SK-N-SH treated with all-trans-retinoic acid at 6 μM for 48 hours (cell line): ENCODE measurements at regions not wholly inside any gene's neighbourhood (a gene's known extent, or its start where the extent isn't known, plus 50 kb on each side); places are given as distances from the start of the nearest gene placed in this dataset.

Experiments used
- ATAC-seq: fragments of 200-7000 bp; cut with Tn5 transposase; 3 replicates; pipeline ENCODE4 v1.9.1; 2020; ENCODE audit warnings: mild to moderate bottlenecking, moderate library complexity
- BACH2 ChIP-seq: fragments of 250-450 bp; sonication (Bioruptor Pico); IDR thresholded peaks from 2 replicates; pipeline ENCODE4 v1.9.0; 2021; ENCODE audit warnings: mild to moderate bottlenecking, borderline replicate concordance
- CSDC2 ChIP-seq: fragments of 250-450 bp; sonication (Bioruptor Pico); IDR thresholded peaks from 2 replicates; pipeline ENCODE4 v1.5.0; 2020; ENCODE audit warnings: mild to moderate bottlenecking, moderate library complexity
- ESRRG ChIP-seq: fragments of 250-450 bp; sonication (Bioruptor Pico); IDR thresholded peaks from 2 replicates; pipeline ENCODE4 v1.6.1; 2021; ENCODE audit warnings: mild to moderate bottlenecking
- GLIS3 ChIP-seq: fragments of 250-450 bp; sonication (Bioruptor Pico); IDR thresholded peaks from 2 replicates; pipeline ENCODE4 v1.5.0; 2020; ENCODE audit warnings: mild to moderate bottlenecking, moderate library complexity
- ISL1 ChIP-seq: fragments of 250-450 bp; sonication (Bioruptor Pico); IDR thresholded peaks from 2 replicates; pipeline ENCODE4 v2.1.2; 2022; ENCODE audit warnings: mild to moderate bottlenecking, moderate library complexity
- OSR1 ChIP-seq: fragments of 250-450 bp; sonication (Bioruptor Pico); IDR thresholded peaks from 2 replicates; pipeline ENCODE4 v1.8.0; 2022; ENCODE audit warnings: moderate library complexity, mild to moderate bottlenecking, inconsistent platforms
- PPARA ChIP-seq: fragments of 250-450 bp; sonication (Bioruptor Pico); IDR thresholded peaks from 2 replicates; pipeline ENCODE4 v1.5.0; 2020; ENCODE audit warnings: mild to moderate bottlenecking, borderline replicate concordance
- RARB ChIP-seq: fragments of 250-450 bp; sonication (Bioruptor Pico); IDR thresholded peaks from 2 replicates; pipeline ENCODE4 v1.8.0; 2021; ENCODE audit warnings: mild to moderate bottlenecking, moderate library complexity
- SNAI2 ChIP-seq: fragments of 250-450 bp; sonication (Bioruptor Pico); IDR thresholded peaks from 2 replicates; pipeline ENCODE4 v1.5.0; 2020; ENCODE audit warnings: mild to moderate bottlenecking, moderate library complexity
- TCF4 ChIP-seq: fragments of 250-450 bp; sonication (Bioruptor Pico); IDR thresholded peaks from 2 replicates; pipeline ENCODE4 v1.8.0; 2021; ENCODE audit warnings: mild to moderate bottlenecking, moderate library complexity, borderline replicate concordance
- TOX ChIP-seq: fragments of 250-450 bp; sonication (Bioruptor Pico); IDR thresholded peaks from 2 replicates; pipeline ENCODE4 v1.8.0; 2021; ENCODE audit warnings: mild to moderate bottlenecking, moderate library complexity, borderline replicate concordance
- ZC3H10 ChIP-seq: fragments of 250-450 bp; sonication (Bioruptor Pico); IDR thresholded peaks from 2 replicates; pipeline ENCODE4 v1.5.1; 2021; ENCODE audit warnings: mild to moderate bottlenecking, moderate library complexity
- ZFP3 ChIP-seq: fragments of 250-450 bp; sonication (Bioruptor Pico); IDR thresholded peaks from 2 replicates; pipeline ENCODE4 v1.5.0; 2020; ENCODE audit warnings: mild to moderate bottlenecking, moderate library complexity
- ZFP30 ChIP-seq: fragments of 450-650 bp; formaldehyde crosslinking; IDR thresholded peaks from 2 replicates; pipeline ENCODE4 v1.5.0; 2022; ENCODE audit warnings: mild to moderate bottlenecking, moderate library complexity
- ZNF70 ChIP-seq: fragments of 450-650 bp; formaldehyde crosslinking; IDR thresholded peaks from 2 replicates; pipeline ENCODE4 v1.5.0; 2020; ENCODE audit warnings: mild to moderate bottlenecking, moderate library complexity
- ZNF8 ChIP-seq: fragments of 450-650 bp; formaldehyde crosslinking; IDR thresholded peaks from 2 replicates; pipeline ENCODE4 v1.5.0; 2020; ENCODE audit warnings: mild to moderate bottlenecking, moderate library complexity
- TF ChIP-seq, protein P1 (sequence below): fragments of 250-450 bp; sonication (Bioruptor Pico); IDR thresholded peaks from 2 replicates; pipeline ENCODE4 v1.5.1; 2020; ENCODE audit warnings: low read depth, mild to moderate bottlenecking, moderate library complexity
- TF ChIP-seq, protein P2 (sequence below): fragments of 250-450 bp; sonication (Bioruptor Pico); IDR thresholded peaks from 2 replicates; pipeline ENCODE4 v1.8.0; 2020; ENCODE audit warnings: mild to moderate bottlenecking, moderate library complexity, borderline replicate concordance
- TF ChIP-seq, protein P3 (sequence below): fragments of 250-450 bp; sonication (Bioruptor Pico); IDR thresholded peaks from 2 replicates; pipeline ENCODE4 v1.5.1; 2021; ENCODE audit warnings: mild to moderate bottlenecking, moderate library complexity
- TF ChIP-seq, protein P4 (sequence below): fragments of 250-450 bp; sonication (Bioruptor Pico); IDR thresholded peaks from 2 replicates; pipeline ENCODE4 v1.8.0; 2021; ENCODE audit warnings: low read depth, mild to moderate bottlenecking, moderate library complexity, borderline replicate concordance

DNA sequence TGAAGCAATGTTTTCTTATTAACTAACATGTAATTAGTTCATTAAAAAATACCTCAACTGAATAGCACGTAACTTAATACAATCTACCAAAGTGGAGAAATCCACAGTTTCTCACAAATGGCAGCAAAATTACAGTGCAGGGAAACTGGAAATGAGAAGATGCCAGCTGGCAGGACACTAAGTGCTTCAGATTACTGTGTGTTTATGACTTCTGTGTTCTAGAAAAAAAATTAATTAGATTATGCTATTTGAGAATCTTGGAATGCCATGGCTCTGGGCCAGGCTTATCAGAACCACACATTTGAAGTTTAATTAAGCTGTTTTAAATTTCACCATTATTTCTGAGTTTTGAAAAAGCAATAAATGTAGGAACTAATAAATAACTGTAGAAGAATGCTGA lies 357.6 kb downstream of the TGFB2 start:
- no peak for ATAC-seq
- TF ChIP-seq ZFP30 (CRISPR knock-in tag) (no peak), SNAI2 (CRISPR knock-in tag) (no peak), RARB (CRISPR knock-in tag) (no peak), ISL1 (CRISPR knock-in tag) (no peak), PPARA (no peak), ZNF8 (CRISPR knock-in tag) (no peak), ZFP3 (CRISPR knock-in tag) (no peak), CSDC2 (CRISPR knock-in tag) (no peak), GLIS3 (no peak), ZNF70 (no peak), ESRRG (CRISPR knock-in tag) (no peak)
- TF ChIP-seq, protein P1, sequence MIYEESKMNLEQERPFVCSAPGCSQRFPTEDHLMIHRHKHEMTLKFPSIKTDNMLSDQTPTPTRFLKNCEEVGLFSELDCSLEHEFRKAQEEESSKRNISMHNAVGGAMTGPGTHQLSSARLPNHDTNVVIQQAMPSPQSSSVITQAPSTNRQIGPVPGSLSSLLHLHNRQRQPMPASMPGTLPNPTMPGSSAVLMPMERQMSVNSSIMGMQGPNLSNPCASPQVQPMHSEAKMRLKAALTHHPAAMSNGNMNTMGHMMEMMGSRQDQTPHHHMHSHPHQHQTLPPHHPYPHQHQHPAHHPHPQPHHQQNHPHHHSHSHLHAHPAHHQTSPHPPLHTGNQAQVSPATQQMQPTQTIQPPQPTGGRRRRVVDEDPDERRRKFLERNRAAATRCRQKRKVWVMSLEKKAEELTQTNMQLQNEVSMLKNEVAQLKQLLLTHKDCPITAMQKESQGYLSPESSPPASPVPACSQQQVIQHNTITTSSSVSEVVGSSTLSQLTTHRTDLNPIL (CRISPR knock-in tag) = no peak
- TF ChIP-seq, protein P2, sequence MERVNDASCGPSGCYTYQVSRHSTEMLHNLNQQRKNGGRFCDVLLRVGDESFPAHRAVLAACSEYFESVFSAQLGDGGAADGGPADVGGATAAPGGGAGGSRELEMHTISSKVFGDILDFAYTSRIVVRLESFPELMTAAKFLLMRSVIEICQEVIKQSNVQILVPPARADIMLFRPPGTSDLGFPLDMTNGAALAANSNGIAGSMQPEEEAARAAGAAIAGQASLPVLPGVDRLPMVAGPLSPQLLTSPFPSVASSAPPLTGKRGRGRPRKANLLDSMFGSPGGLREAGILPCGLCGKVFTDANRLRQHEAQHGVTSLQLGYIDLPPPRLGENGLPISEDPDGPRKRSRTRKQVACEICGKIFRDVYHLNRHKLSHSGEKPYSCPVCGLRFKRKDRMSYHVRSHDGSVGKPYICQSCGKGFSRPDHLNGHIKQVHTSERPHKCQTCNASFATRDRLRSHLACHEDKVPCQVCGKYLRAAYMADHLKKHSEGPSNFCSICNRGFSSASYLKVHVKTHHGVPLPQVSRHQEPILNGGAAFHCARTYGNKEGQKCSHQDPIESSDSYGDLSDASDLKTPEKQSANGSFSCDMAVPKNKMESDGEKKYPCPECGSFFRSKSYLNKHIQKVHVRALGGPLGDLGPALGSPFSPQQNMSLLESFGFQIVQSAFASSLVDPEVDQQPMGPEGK = no peak

DNA sequence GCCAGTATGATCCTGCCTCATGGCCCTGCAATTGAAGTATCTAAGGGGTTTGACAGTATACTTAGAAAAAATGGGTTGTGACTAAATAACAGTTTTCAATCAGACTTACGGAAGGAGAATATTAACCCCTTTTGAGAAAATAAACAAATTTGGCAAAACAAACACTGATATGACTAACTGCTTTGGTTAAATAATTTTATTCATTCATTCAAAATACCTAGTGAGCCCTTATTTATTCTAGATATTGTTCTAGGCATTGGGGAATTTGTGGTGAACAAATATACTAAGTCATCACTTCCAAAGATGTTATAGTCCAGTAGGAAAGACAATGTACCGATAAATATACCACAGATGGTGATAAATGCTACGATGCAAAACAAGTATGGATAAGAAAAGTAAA lies 358.7 kb downstream of the TGFB2 start:
- TF ChIP-seq TOX = no peak
- TF ChIP-seq, protein P2 = no peak
- no peak for TF ChIP-seq OSR1
- TF ChIP-seq BACH2 (CRISPR knock-in tag) = no peak
- TF ChIP-seq, protein P3, sequence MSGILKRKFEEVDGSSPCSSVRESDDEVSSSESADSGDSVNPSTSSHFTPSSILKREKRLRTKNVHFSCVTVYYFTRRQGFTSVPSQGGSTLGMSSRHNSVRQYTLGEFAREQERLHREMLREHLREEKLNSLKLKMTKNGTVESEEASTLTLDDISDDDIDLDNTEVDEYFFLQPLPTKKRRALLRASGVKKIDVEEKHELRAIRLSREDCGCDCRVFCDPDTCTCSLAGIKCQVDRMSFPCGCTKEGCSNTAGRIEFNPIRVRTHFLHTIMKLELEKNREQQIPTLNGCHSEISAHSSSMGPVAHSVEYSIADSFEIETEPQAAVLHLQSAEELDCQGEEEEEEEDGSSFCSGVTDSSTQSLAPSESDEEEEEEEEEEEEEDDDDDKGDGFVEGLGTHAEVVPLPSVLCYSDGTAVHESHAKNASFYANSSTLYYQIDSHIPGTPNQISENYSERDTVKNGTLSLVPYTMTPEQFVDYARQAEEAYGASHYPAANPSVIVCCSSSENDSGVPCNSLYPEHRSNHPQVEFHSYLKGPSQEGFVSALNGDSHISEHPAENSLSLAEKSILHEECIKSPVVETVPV = no peak
- TF ChIP-seq TCF4 = no peak
- no peak for TF ChIP-seq PPARA
- no peak for TF ChIP-seq RARB (CRISPR knock-in tag)
- TF ChIP-seq, protein P1 (CRISPR knock-in tag) = no peak
- TF ChIP-seq GLIS3 = no peak
- no peak for TF ChIP-seq SNAI2 (CRISPR knock-in tag)
- TF ChIP-seq ESRRG (CRISPR knock-in tag) = no peak
- no peak for TF ChIP-seq ZC3H10 (CRISPR knock-in tag)
- TF ChIP-seq ISL1 (CRISPR knock-in tag) = no peak

DNA sequence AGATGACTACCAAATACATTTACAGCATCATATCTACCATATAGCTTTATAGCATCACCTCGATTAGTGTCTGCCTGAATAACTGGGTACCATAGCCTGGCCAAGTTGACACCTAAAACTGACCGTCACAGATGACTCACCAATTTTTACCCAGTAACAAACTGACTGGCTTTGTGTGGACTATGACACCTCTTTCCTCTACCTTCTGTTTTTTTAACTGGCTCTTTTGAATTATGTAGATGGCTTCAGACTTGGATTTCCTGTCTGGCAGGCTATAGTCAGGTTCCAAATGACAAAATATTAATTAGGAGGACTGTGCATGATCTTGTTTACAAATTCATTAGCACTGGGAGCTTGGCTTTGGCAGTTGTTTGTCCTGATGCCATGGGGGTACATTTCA lies 360.3 kb downstream of the TGFB2 start:
- ATAC-seq = no peak
- TF ChIP-seq ZFP30 (CRISPR knock-in tag) (no peak), TOX (no peak), OSR1 (no peak)
- TF ChIP-seq, protein P2 = no peak
- TF ChIP-seq, protein P4, sequence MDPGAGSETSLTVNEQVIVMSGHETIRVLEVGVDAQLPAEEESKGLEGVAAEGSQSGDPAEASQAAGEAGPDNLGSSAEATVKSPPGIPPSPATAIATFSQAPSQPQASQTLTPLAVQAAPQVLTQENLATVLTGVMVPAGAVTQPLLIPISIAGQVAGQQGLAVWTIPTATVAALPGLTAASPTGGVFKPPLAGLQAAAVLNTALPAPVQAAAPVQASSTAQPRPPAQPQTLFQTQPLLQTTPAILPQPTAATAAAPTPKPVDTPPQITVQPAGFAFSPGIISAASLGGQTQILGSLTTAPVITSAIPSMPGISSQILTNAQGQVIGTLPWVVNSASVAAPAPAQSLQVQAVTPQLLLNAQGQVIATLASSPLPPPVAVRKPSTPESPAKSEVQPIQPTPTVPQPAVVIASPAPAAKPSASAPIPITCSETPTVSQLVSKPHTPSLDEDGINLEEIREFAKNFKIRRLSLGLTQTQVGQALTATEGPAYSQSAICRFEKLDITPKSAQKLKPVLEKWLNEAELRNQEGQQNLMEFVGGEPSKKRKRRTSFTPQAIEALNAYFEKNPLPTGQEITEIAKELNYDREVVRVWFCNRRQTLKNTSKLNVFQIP = no peak

More for the DNA sequence above, 358.7 kb downstream of the TGFB2 start:
- ATAC-seq = no peak
